GM18505 (cell line): ENCODE measurements at regions not wholly inside any gene's neighbourhood (a gene's known extent, or its start where the extent isn't known, plus 50 kb on each side); places are given as distances from the start of the nearest gene placed in this dataset.
"Not testable (repeated sequence)": the region's sequence is repeated elsewhere in the genome, so short reads cannot be mapped to it uniquely, and the experiment has no call there.

Source experiments
- ATAC-seq: cut with Tn5 transposase; IDR thresholded peaks from one replicate; pipeline ENCODE4 v1.9.1; 2021; ENCODE audit not compliant: unreplicated experiment
- POLR2A ChIP-seq: IDR thresholded peaks from 4 replicates; pipeline ENCODE4 v1.6.1; 2011; ENCODE audit warnings: borderline replicate concordance; ENCODE audit not compliant: insufficient read depth, insufficient read length; ENCODE audit errors: extremely low read depth

- ATAC-seq, result no peak
- TF ChIP-seq POLR2A, result no peak
Observed at GRCh38 chr5:20958641-20959040, 970.6 kb upstream of the CDH18 start.

GRCh38 chr5:20956134-20956533 lies 968.1 kb upstream of the CDH18 start:
- TF ChIP-seq POLR2A, result no peak
- ATAC-seq, result no peak

GRCh38 chr5:20949636-20950035 lies 961.6 kb upstream of the CDH18 start:
- ATAC-seq, result no peak
- no peak for TF ChIP-seq POLR2A

- ATAC-seq, result not testable (repeated sequence)
Observed at GRCh38 chr5:20943183-20943971, 955.4 kb upstream of the CDH18 start.

- ATAC-seq, result not testable (repeated sequence)
Observed at GRCh38 chr5:20942603-20943002, 954.6 kb upstream of the CDH18 start.

GRCh38 chr5:20940786-20941185 lies 952.8 kb upstream of the CDH18 start:
- ATAC-seq, result not testable (repeated sequence)

- ATAC-seq, result not testable (repeated sequence)
Observed at GRCh38 chr5:20890936-20891335, 902.9 kb upstream of the CDH18 start.

- not testable (repeated sequence) for ATAC-seq
Observed at GRCh38 chr5:20875726-20876125, 887.7 kb upstream of the CDH18 start.

GRCh38 chr5:20865892-20866291 lies 877.9 kb upstream of the CDH18 start:
- ATAC-seq, result not testable (repeated sequence)

GRCh38 chr5:20833081-20833627 lies 845.2 kb upstream of the CDH18 start:
- no peak for ATAC-seq
- no peak for TF ChIP-seq POLR2A

- no peak for ATAC-seq
- TF ChIP-seq POLR2A, result no peak
Observed at GRCh38 chr5:20832204-20833080, 844.4 kb upstream of the CDH18 start.

GRCh38 chr5:20825951-20826350 lies 838.0 kb upstream of the CDH18 start:
- ATAC-seq, result not testable (repeated sequence)

- ATAC-seq, result not testable (repeated sequence)
Observed at GRCh38 chr5:20797216-20797615, 809.2 kb upstream of the CDH18 start.

GRCh38 chr5:20784755-20785154 lies 796.8 kb upstream of the CDH18 start:
- ATAC-seq, result not testable (repeated sequence)

GRCh38 chr5:20783484-20783883 lies 795.5 kb upstream of the CDH18 start:
- ATAC-seq, result not testable (repeated sequence)

- ATAC-seq, result not testable (repeated sequence)
Observed at GRCh38 chr5:20771338-20771737, 783.3 kb upstream of the CDH18 start.

- not testable (repeated sequence) for ATAC-seq
Observed at GRCh38 chr5:20765074-20765473, 777.1 kb upstream of the CDH18 start.

- ATAC-seq, result not testable (repeated sequence)
Observed at GRCh38 chr5:20759459-20759858, 771.5 kb upstream of the CDH18 start.

GRCh38 chr5:20752179-20752578 lies 764.2 kb upstream of the CDH18 start:
- not testable (repeated sequence) for ATAC-seq

- not testable (repeated sequence) for ATAC-seq
Observed at GRCh38 chr5:20735715-20736114, 747.7 kb upstream of the CDH18 start.
